Posterior cingulate gyrus (tissue), 11 donors: ENCODE measurements at regions not wholly inside any gene's neighbourhood (a gene's known extent, or its start where the extent isn't known, plus 50 kb on each side); places are given as distances from the start of the nearest gene placed in this dataset.

Experiments used
- DNase-seq, 10 donors: peaks; one replicate each; pipeline versions ENCODE4 v3.0.0 to v3.0.0-alpha.2; 2020 to 2021; ENCODE audit warnings: mixed read lengths in 3 of 10
- intact Hi-C: fragments of 100-400 bp; cut with DNase I; formaldehyde crosslinking; loops from one replicate; pipeline ENCODE4 v1.15.1; 2023

- intact Hi-C loops, result no loop called here
- DNase-seq, result no peak
These were observed 116.2 kb upstream of the FRMD6 start for GRCh38 chr14:51535443-51536044.

- intact Hi-C loops, result no loop called here
These were observed 112.7 kb upstream of the FRMD6 start for GRCh38 chr14:51538973-51539372.

GRCh38 chr14:51539571-51540037, 112.1 kb upstream of the FRMD6 start:
- intact Hi-C loops, result no loop called here
- DNase-seq, result no peak

More at GRCh38 chr14:51538973-51539372, 112.7 kb upstream of the FRMD6 start:
- DNase-seq, result no peak

GRCh38 chr14:51540364-51540763, 111.3 kb upstream of the FRMD6 start:
- DNase-seq, result no peak
- intact Hi-C loops, result no loop called here

GRCh38 chr14:51544471-51544870, 107.2 kb upstream of the FRMD6 start:
- intact Hi-C loops, result no loop called here
- DNase-seq, result no peak

GRCh38 chr14:51544901-51545300, 106.8 kb upstream of the FRMD6 start:
- intact Hi-C loops, result no loop called here

GRCh38 chr14:51545396-51545795, 106.3 kb upstream of the FRMD6 start:
- no peak for DNase-seq
- intact Hi-C loops, result no loop called here

More at GRCh38 chr14:51544901-51545300, 106.8 kb upstream of the FRMD6 start:
- no peak for DNase-seq

- no peak for DNase-seq
- intact Hi-C loops, result no loop called here
These were observed 105.6 kb upstream of the FRMD6 start for GRCh38 chr14:51546099-51546498.

- intact Hi-C loops, result no loop called here
- no peak for DNase-seq
These were observed 105.0 kb upstream of the FRMD6 start for GRCh38 chr14:51546603-51547258.

- no peak for DNase-seq
- intact Hi-C loops, result no loop called here
These were observed 104.5 kb upstream of the FRMD6 start for GRCh38 chr14:51547260-51547659.

GRCh38 chr14:51547701-51548100, 104.0 kb upstream of the FRMD6 start:
- DNase-seq, result no peak
- intact Hi-C loops, result no loop called here

GRCh38 chr14:51548187-51548586, 103.5 kb upstream of the FRMD6 start:
- DNase-seq, result no peak
- intact Hi-C loops, result no loop called here

- DNase-seq, result no peak
- intact Hi-C loops, result no loop called here
These were observed 101.1 kb upstream of the FRMD6 start for GRCh38 chr14:51550636-51551035.

- no peak for DNase-seq
- intact Hi-C loops, result no loop called here
These were observed 99.4 kb upstream of the FRMD6 start for GRCh38 chr14:51552275-51552674.

GRCh38 chr14:51552768-51553404, 98.8 kb upstream of the FRMD6 start:
- DNase-seq, result no peak

GRCh38 chr14:51554339-51554920, 97.3 kb upstream of the FRMD6 start:
- intact Hi-C loops, result no loop called here
- no peak for DNase-seq

More at GRCh38 chr14:51552768-51553404, 98.8 kb upstream of the FRMD6 start:
- intact Hi-C loops, result no loop called here

- intact Hi-C loops, result no loop called here
These were observed 96.8 kb upstream of the FRMD6 start for GRCh38 chr14:51554953-51555352.

GRCh38 chr14:51561141-51561540, 90.6 kb upstream of the FRMD6 start:
- intact Hi-C loops, result no loop called here
- no peak for DNase-seq

More at GRCh38 chr14:51554953-51555352, 96.8 kb upstream of the FRMD6 start:
- no peak for DNase-seq

- intact Hi-C loops, result no loop called here
- no peak for DNase-seq
These were observed 88.9 kb upstream of the FRMD6 start for GRCh38 chr14:51562816-51563215.

GRCh38 chr14:51563560-51563959, 88.2 kb upstream of the FRMD6 start:
- intact Hi-C loops, result no loop called here
- DNase-seq, result no peak

- intact Hi-C loops, result no loop called here
These were observed 87.2 kb upstream of the FRMD6 start for GRCh38 chr14:51564460-51564859.

More at GRCh38 chr14:51564460-51564859, 87.2 kb upstream of the FRMD6 start:
- DNase-seq, result no peak
